GOT3 (cell line): ENCODE measurements at regions not wholly inside any gene's neighbourhood (a gene's known extent, or its start where the extent isn't known, plus 50 kb on each side); places are given as distances from the start of the nearest gene placed in this dataset.
"Not testable (repeated sequence)": the region's sequence is repeated elsewhere in the genome, so short reads cannot be mapped to it uniquely, and the experiment has no call there.

Experiments used
- DNase-seq: peaks from one replicate; lab custom pipeline; 2025; ENCODE audit warnings: mixed read lengths; lab: John Stamatoyannopoulos, UW

- DNase-seq = not testable (repeated sequence)
Measured at GRCh38 chr5:97234380-97234779, 51.3 kb upstream of the RIOK2 start.

GRCh38 chr5:97242341-97242740 lies 59.3 kb upstream of the RIOK2 start:
- no peak for DNase-seq

GRCh38 chr5:97243353-97243752 lies 60.3 kb upstream of the RIOK2 start:
- no peak for DNase-seq

GRCh38 chr5:97245386-97245785 lies 62.3 kb upstream of the RIOK2 start:
- no peak for DNase-seq

GRCh38 chr5:97250113-97250512 lies 67.1 kb upstream of the RIOK2 start:
- DNase-seq = no peak

- no peak for DNase-seq
Measured at GRCh38 chr5:97266076-97266475, 83.0 kb upstream of the RIOK2 start.

GRCh38 chr5:97266576-97266975 lies 83.5 kb upstream of the RIOK2 start:
- no peak for DNase-seq

- DNase-seq = no peak
Measured at GRCh38 chr5:97267767-97268166, 84.7 kb upstream of the RIOK2 start.

- DNase-seq = no peak
Measured at GRCh38 chr5:97276474-97277120, 93.5 kb upstream of the RIOK2 start.

- DNase-seq = no peak
Measured at GRCh38 chr5:97281257-97281656, 98.2 kb upstream of the RIOK2 start.

GRCh38 chr5:97297063-97297703 lies 114.1 kb upstream of the RIOK2 start:
- no peak for DNase-seq

- no peak for DNase-seq
Measured at GRCh38 chr5:97297704-97298091, 114.7 kb upstream of the RIOK2 start.

GRCh38 chr5:97301181-97301580 lies 118.1 kb upstream of the RIOK2 start:
- not testable (repeated sequence) for DNase-seq

- DNase-seq = no peak
Measured at GRCh38 chr5:97338729-97339128, 155.7 kb upstream of the RIOK2 start.

- DNase-seq = no peak
Measured at GRCh38 chr5:97355775-97356174, 172.7 kb upstream of the RIOK2 start.

- DNase-seq = no peak
Measured at GRCh38 chr5:97363577-97363976, 180.5 kb upstream of the RIOK2 start.

- DNase-seq = no peak
Measured at GRCh38 chr5:97364731-97365130, 181.7 kb upstream of the RIOK2 start.

GRCh38 chr5:97365163-97365845 lies 182.3 kb upstream of the RIOK2 start:
- no peak for DNase-seq

GRCh38 chr5:97365918-97366317 lies 182.9 kb upstream of the RIOK2 start:
- DNase-seq = no peak

GRCh38 chr5:97375959-97376358 lies 192.9 kb upstream of the RIOK2 start:
- no peak for DNase-seq

GRCh38 chr5:97377582-97377981 lies 194.5 kb upstream of the RIOK2 start:
- DNase-seq = no peak

GRCh38 chr5:97383996-97384395 lies 200.9 kb upstream of the RIOK2 start:
- no peak for DNase-seq

- no peak for DNase-seq
Measured at GRCh38 chr5:97388794-97389193, 205.7 kb upstream of the RIOK2 start.
